Testis (tissue), 2 donors: ENCODE measurements at regions not wholly inside any gene's neighbourhood (a gene's known extent, or its start where the extent isn't known, plus 50 kb on each side); places are given as distances from the start of the nearest gene placed in this dataset.
A peak's percentile ranks its signal among the peaks of the same experiment; 100 is the strongest.

Source experiments
- CTCF ChIP-seq, 3 experiments: fragments of 450-650 bp in 2 of 3; fragments of 200-600 bp in 1 of 3; sonication (generic) in 1 of 3; IDR thresholded peaks; one replicate each; pipeline ENCODE4 v1.5.1; 2016 to 2019; ENCODE audit warnings: antibody characterized with exemption in 3 of 3, mild to moderate bottlenecking in 2 of 3, moderate library complexity in 1 of 3
- POLR2A ChIP-seq: fragments of 450-650 bp; IDR thresholded peaks from one replicate; pipeline ENCODE4 v1.6.1; 2017; ENCODE audit warnings: antibody characterized with exemption, mild to moderate bottlenecking, moderate library complexity

DNA sequence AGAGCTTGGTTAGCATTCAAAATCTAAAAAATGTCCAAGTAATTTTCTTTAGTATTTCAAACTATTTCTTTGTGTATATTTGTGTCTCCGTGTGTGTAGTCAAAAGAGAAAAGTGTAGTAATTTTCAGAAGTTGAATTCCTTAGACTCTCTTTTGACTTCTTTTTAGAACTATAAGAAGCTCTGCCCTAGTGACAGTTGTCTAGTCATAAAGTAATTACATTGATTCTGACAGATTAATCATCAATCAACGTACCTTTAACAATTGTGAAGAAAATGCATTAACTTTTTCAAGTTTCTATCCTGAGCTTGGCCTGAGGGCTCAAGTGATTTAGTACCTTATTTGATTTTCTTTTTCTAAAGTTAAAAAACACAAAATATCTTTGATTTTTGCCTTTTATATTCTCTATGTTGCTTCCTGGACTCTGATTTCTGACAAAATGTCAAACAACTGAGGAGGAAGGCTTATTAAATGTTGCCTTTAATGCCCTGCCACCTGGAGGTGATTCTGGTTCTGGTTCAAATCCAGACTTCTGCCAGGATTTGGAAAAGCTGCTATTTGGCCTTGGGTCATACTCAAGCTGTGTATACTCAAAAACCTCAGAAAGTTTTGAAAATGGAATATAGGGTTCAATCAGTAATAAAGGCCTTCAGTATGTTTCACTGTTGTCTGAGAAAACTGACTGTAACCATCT, 653.6 kb downstream of the NSUN3 start:
- TF ChIP-seq POLR2A: no peak
- peak in 1 of 3 experiments; percentile 7 for TF ChIP-seq CTCF (IDR thresholded peaks at IDR 0.05)
